ENCODE measurements at regions not wholly inside any gene's neighbourhood (a gene's known extent, or its start where the extent isn't known, plus 50 kb on each side); places are given as distances from the start of the nearest gene placed in this dataset.

DNA sequence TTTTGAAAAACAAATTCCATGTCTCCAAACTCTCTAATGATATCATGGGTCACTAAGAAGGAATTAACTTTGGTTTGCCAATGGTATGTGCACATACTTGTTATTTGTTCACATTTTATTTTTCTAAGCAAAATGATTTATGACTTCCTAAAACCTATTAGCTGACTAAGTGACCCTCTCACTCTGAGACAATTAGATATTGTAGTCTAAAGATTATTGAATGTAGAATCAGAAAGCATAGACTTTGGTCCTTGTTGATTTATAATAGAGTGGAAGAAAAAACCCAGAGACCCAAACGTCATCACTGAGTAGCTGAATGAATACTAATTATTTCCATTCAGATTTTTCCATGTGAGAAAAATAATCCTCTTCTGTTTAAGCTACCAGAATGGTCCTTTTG, 243.5 kb upstream of the ANO3 start:
- no peak for DNase-seq (ENCODE audit: low read depth in 2 of 2)

DNA sequence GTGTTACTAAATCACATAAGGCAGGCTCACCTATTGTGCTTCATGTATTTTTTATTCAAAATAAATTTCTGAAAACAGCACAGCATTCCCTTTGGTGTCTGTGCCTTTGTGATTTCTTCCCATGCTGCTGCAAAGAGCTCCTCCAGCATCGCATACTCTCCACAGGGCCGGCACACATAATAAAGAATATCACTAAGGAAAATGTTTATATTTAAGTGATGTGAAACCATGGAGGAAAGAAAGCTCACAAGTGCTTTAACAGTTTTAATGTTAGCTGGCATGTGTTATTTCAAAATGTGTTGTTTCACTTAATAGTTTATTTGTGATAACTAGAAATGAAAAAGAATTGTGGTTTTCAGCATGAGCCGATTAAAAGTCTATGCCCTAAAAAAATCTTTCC, 241.3 kb upstream of the ANO3 start:
- no peak for DNase-seq (ENCODE audit: low read depth in 2 of 2)

DNA sequence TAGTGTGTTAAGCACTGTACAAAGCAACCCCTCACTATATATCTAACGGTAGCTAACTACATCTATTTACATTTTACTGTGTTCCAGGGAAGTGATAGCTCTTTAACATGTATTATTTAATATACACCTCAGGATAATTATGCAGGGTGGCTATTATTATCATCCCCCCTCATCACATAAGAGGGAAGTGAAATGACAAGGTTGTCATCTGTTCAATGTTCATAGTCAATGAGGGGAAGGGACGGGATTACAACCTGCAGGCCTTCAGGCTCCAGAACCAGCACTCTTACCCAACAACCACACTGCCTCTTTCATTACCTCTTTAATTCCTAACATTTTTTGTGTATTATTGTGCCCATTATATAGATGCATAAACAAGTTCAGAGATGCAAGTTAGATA, 238.7 kb upstream of the ANO3 start:
- DNase-seq (ENCODE audit: low read depth in 2 of 2) = no peak

DNA sequence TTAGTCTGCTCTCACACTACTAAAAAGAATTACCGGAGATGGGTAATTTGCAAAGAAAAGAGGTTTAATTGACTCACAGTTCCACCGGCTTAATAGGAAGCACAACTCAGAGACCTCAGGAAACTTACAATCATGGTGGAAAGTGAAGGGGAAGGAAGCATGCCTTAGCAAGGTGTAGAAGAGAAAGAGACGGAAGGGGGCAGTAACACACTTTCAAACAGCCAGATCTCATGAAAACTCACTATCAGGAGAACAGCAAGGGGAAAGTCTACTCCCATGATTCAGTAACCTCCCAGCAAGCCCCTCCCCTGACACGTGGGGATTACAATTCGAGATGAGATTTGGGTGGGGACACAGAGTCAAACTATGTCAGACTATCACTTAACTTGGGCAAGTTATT, 236.6 kb upstream of the ANO3 start:
- DNase-seq (ENCODE audit: low read depth in 2 of 2) = no peak

GRCh38 chr11:26096451-26096850, 235.5 kb upstream of the ANO3 start:
- DNase-seq (ENCODE audit: low read depth in 2 of 2) = no peak

DNA sequence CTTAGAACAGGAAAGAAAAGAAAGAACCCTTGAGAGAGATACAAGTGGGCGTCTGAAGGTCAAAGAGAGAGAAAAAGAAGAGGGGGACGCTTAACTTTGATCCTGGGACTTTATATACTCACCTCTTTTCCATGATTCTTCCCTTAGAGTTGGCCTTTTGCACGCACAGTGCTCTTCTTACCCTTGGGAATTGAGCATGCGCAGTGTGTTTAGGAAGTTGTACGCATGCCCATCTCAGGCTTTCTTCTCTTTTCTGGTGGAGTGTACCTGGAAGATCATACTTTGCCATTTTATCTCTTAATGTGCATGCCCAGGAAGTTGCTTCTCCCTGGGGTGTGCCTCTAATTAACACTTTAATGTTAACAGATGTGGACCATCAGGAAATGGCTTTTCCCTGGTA, 229.6 kb upstream of the ANO3 start:
- DNase-seq (ENCODE audit: low read depth in 2 of 2) = no peak

- no peak for DNase-seq (ENCODE audit: low read depth in 2 of 2)
These were observed 226.0 kb upstream of the ANO3 start for GRCh38 chr11:26105762-26106423.

DNA sequence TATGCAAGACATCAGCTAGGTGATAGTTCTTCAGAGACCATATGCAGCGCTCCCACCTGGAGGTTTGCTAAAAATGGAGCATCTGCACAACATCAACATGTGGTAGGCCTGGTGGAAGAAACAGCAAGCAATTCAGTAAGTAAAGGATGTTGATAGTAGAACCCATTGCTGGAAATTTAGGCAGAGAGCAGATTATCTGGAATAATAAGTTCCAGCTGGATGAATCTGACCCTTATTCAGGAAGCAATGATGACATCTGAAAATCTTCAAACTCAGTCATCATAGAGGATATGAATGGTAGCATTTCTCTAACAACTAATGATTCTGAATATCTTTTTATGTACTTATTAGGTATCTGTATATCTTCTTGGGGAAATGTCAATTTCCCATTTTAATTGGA, 225.2 kb upstream of the ANO3 start:
- DNase-seq (ENCODE audit: low read depth in 2 of 2) = no peak

DNA sequence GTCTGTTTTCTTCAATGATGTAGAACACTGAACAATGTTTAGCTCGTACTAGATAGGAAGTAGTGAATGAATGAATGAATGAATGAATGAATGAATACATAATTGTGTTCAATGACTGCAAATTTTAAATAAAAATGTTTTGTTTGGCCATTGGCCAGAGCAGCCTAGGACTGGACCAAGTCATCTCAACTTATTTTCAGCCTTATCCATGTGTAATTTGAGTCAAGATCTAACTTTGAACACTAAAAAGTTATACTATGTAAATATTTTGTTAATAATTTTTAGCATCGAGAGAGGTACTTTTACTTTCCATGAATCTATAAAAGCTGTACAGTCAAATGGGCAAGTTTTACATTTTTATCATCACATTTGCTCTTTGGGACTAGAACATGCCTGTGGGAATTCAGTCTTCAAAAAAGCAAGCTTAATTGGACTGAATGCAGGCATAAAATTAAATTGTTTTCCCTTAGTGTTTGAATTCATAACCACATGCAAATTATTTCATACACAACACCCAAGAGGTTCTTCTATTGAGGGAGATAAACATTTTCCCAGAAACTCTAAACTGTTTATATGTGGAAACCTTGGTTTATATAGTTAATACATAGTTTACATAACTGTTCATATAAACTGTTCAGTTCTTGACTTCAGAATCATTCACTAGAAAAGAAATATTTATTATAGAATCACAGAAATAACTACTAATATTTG, 222.1 kb upstream of the ANO3 start:
- no peak for DNase-seq (ENCODE audit: low read depth in 2 of 2)

GRCh38 chr11:26112264-26112663, 219.7 kb upstream of the ANO3 start:
- no peak for DNase-seq (ENCODE audit: low read depth in 2 of 2)

GRCh38 chr11:26121466-26121865, 210.5 kb upstream of the ANO3 start:
- no peak for DNase-seq (ENCODE audit: low read depth in 2 of 2)

DNA sequence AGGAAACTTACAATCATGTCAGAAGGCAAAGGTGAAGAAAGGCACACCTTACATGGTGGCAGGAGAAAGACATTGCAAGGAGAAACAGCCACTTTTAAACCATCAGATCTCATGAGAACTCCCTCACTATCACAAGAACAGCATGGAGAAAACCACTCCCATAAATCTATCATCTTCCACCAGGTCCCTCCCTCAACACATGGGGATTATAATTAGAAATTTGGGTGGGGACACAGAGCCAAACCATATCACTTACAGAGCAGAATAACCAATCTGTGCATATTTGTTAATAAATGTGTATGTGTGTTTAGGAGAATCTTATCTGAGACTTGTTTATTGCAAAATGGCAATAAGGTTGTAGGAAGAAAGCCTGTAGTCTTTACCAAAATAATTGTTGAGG, 205.2 kb upstream of the ANO3 start:
- DNase-seq (ENCODE audit: low read depth in 2 of 2) = no peak

- no peak for DNase-seq (ENCODE audit: low read depth in 2 of 2)
These were observed 204.6 kb upstream of the ANO3 start for GRCh38 chr11:26127336-26127735.

GRCh38 chr11:26131406-26131805, 200.5 kb upstream of the ANO3 start:
- DNase-seq (ENCODE audit: low read depth in 2 of 2) = no peak

GRCh38 chr11:26134053-26134452, 197.9 kb upstream of the ANO3 start:
- no peak for DNase-seq (ENCODE audit: low read depth in 2 of 2)

GRCh38 chr11:26134481-26135355, 197.2 kb upstream of the ANO3 start:
- no peak for DNase-seq (ENCODE audit: low read depth in 2 of 2)

- DNase-seq (ENCODE audit: low read depth in 2 of 2) = no peak
These were observed 194.3 kb upstream of the ANO3 start for GRCh38 chr11:26137651-26138050.

DNA sequence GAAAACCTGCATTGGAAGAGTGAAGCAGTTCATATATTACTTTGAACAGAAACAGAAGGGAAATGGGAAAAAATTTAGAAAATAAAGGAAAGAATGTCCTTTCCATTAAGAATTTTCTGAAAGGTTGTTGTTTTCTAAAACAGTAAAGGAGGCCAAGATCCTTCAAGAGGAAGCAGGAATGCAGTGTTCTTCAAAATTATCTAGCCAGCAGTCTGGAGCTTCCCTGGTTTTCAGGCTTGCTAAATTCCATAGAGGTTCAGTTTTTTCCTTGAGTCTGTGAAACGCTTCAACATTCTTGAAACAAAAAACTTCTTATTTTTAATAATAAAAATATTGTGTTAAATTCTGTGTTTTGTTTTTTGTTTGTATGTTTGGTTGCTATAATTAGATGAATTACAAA, 189.0 kb upstream of the ANO3 start:
- no peak for DNase-seq (ENCODE audit: low read depth in 2 of 2)

- no peak for DNase-seq (ENCODE audit: low read depth in 2 of 2)
These were observed 188.2 kb upstream of the ANO3 start for GRCh38 chr11:26143566-26144290.

GRCh38 chr11:26144291-26144690, 187.6 kb upstream of the ANO3 start:
- no peak for DNase-seq (ENCODE audit: low read depth in 2 of 2)

DNA sequence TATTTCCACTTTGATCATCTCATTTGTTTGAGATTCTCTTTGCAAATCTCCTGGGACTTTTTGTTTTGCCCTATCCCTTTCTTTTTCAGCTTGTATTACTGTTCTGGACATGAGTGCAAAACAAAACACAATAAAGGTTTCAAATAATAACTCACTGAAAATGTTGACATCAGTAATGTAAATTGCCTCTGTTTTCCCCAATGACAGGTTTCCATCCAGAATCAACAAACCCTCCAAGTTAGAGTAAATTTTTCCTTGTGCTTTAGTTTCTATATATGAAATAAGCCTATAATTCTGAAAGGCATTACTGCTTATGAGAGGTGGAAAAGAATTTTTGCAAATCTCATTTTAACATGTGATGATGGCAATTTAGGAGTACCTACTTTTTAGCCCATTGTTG, 187.0 kb upstream of the ANO3 start:
- DNase-seq (ENCODE audit: low read depth in 2 of 2) = no peak

DNA sequence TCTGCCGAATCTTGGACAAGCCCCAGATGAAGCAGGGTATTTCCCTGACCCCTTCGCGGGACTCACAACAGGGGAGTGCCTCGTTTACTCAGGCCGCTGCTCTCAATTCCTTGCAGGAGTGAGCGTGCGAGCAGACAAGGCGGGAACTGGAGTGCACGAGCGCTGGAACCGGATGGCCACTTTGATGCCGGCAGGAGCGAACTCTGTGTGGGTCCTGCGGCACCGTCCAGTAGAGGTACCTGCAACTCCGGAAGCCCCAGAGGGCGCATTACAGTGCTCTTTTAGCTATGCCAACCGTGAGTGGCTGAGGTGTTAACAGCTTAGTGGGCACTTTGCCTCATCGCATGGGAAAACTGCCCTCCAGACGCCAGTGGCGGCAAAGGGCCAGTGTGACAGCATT, 182.3 kb upstream of the ANO3 start:
- DNase-seq (ENCODE audit: low read depth in 2 of 2) = no peak

Data from stimulated activated CD8-positive, alpha-beta memory T cell treated with anti-CD3 and anti-CD28 coated beads, Interleukin-7, amount 100 ng/mL, for 4 hours (primary cell).